Natural killer cell (primary cell): ENCODE measurements at regions not wholly inside any gene's neighbourhood (a gene's known extent, or its start where the extent isn't known, plus 50 kb on each side); places are given as distances from the start of the nearest gene placed in this dataset.

Experiments used
- ATAC-seq, 3 donors: fragments of 150-1000 bp in 2 of 3; fragments of 200-7000 bp in 1 of 3; cut with Tn5 transposase; 1 replicate in 1 of 3; 2 replicates in 2 of 3; pipeline ENCODE4 v1.10.0; 2021; ENCODE audit warnings: mild to moderate bottlenecking in 2 of 3, moderate library complexity in 2 of 3
- DNase-seq, 2 donors: peaks; one replicate each; pipeline versions ENCODE4 v3.0.0 to v3.0.0-alpha.2; 2013 to 2021; ENCODE audit warnings: mixed read lengths in 1 of 2
- H3K27ac ChIP-seq: one replicate; pipeline ENCODE4 v1.5.1; 2013; ENCODE audit warnings: mild to moderate bottlenecking, low read length
- H3K27me3 ChIP-seq: one replicate; pipeline ENCODE4 v1.6.1; 2013; ENCODE audit warnings: low read length; ENCODE audit not compliant: control insufficient read depth, insufficient read depth
- H3K36me3 ChIP-seq: one replicate; pipeline ENCODE4 v1.6.1; 2013; ENCODE audit warnings: low read length; ENCODE audit not compliant: control insufficient read depth, insufficient read depth
- H3K4me1 ChIP-seq: one replicate; pipeline ENCODE4 v1.6.1; 2013; ENCODE audit warnings: low read length; ENCODE audit not compliant: control insufficient read depth, insufficient read depth
- H3K4me3 ChIP-seq: one replicate; pipeline ENCODE4 v1.5.1; 2013; ENCODE audit warnings: low read length
- H3K9me3 ChIP-seq: one replicate; pipeline ENCODE4 v1.6.1; 2013; ENCODE audit warnings: low read length; ENCODE audit not compliant: control insufficient read depth, insufficient read depth
- H3K27ac Mint-ChIP-seq, 2 donors: one replicate each; pipeline ENCODE4 v1.8.0; 2022; ENCODE audit warnings: mild to moderate bottlenecking in 2 of 2, mixed read lengths in 2 of 2, moderate library complexity in 1 of 2
- H3K27me3 Mint-ChIP-seq, 2 donors: one replicate each; pipeline ENCODE4 v1.8.0; 2022; ENCODE audit warnings: low read depth in 2 of 2, mixed read lengths in 2 of 2
- H3K36me3 Mint-ChIP-seq: one replicate; pipeline ENCODE4 v1.8.0; 2022; ENCODE audit warnings: mixed read lengths
- H3K4me1 Mint-ChIP-seq, 2 donors: one replicate each; pipeline ENCODE4 v1.8.0; 2022; ENCODE audit warnings: mixed read lengths in 2 of 2
- H3K4me3 Mint-ChIP-seq: one replicate; pipeline ENCODE4 v1.8.0; 2022; ENCODE audit warnings: mild to moderate bottlenecking, moderate library complexity, mixed read lengths
- H3K9me3 Mint-ChIP-seq, 2 donors: one replicate each; pipeline ENCODE4 v1.8.0; 2022; ENCODE audit warnings: mixed read lengths in 2 of 2
- CTCF ChIP-seq: fragments of 200-600 bp; IDR thresholded peaks from one replicate; pipeline ENCODE4 v1.8.0; 2022; ENCODE audit warnings: antibody characterized with exemption
- WGBS: methylation state at CpG from one replicate; pipeline ENCODE4 v1.1.7; 2013; ENCODE audit warnings: missing lambda C conversion rate; ENCODE audit not compliant: insufficient coverage; 5-methylcytosine and 5-hydroxymethylcytosine counted together
- intact Hi-C: fragments of 100-400 bp; cut with micrococcal nuclease; formaldehyde crosslinking; loops from one replicate; pipeline ENCODE4 v1.14.2; 2022

- H3K4me3 Mint-ChIP-seq, result no peak overlapping the region
- H3K9me3 ChIP-seq, result peaks cover 3% of the 10 kb centered on the region
- no peak overlapping the region for H3K4me3 ChIP-seq
- no peaks in the 10 kb centered on the region for H3K27me3 ChIP-seq
- ATAC-seq (no peak), DNase-seq (no peak)
- intact Hi-C loops, result no loop called here
- peaks cover 17 to 19% of the 10 kb centered on the region in 2 donors for H3K9me3 Mint-ChIP-seq
- no peaks in the 10 kb centered on the region for H3K4me1 Mint-ChIP-seq
- no peak for TF ChIP-seq CTCF
- H3K36me3 Mint-ChIP-seq, result peaks cover 7% of the 10 kb centered on the region
- H3K4me1 ChIP-seq, result no peaks in the 10 kb centered on the region
- no peaks in the 10 kb centered on the region for H3K36me3 ChIP-seq
- H3K27ac Mint-ChIP-seq, result no peak overlapping the region
- no peak overlapping the region for H3K27ac ChIP-seq
- H3K27me3 Mint-ChIP-seq, result no peaks in the 10 kb centered on the region
- WGBS, result no CpG with 5 or more reads among the region's 1 CpG
Measured at GRCh38 chr4:111388561-111388960, 756.7 kb upstream of the FAM241A start.

- DNase-seq, result no peak
- H3K27me3 Mint-ChIP-seq, result no peaks in the 10 kb centered on the region
- 79% methylated on average over 6 of the region's 6 CpGs for WGBS
Measured at GRCh38 chr4:111391829-111392228, 753.4 kb upstream of the FAM241A start.

GRCh38 chr4:111393781-111394180, 751.5 kb upstream of the FAM241A start:
- no peak overlapping the region for H3K4me3 ChIP-seq
- H3K4me3 Mint-ChIP-seq, result no peak overlapping the region
- DNase-seq, result no peak
- no peaks in the 10 kb centered on the region for H3K9me3 ChIP-seq
- intact Hi-C loops, result no loop called here
- no peaks in the 10 kb centered on the region for H3K4me1 Mint-ChIP-seq
- no peak overlapping the region for H3K27ac Mint-ChIP-seq
- H3K27ac ChIP-seq, result no peak overlapping the region
- peaks cover 17 to 24% of the 10 kb centered on the region in 2 donors for H3K9me3 Mint-ChIP-seq
- no peak for TF ChIP-seq CTCF
- no peaks in the 10 kb centered on the region for H3K36me3 Mint-ChIP-seq
- H3K27me3 ChIP-seq, result no peaks in the 10 kb centered on the region
- no peaks in the 10 kb centered on the region for H3K27me3 Mint-ChIP-seq
- no peaks in the 10 kb centered on the region for H3K36me3 ChIP-seq
- no peak for ATAC-seq
- no peaks in the 10 kb centered on the region for H3K4me1 ChIP-seq
- WGBS, result no CpG with 5 or more reads among the region's 1 CpG

More at GRCh38 chr4:111391829-111392228, 753.4 kb upstream of the FAM241A start:
- Histone ChIP-seq H3K4me3 (no peak overlapping the region), H3K9me3 (peaks cover under 1% of the 10 kb centered on the region), H3K36me3 (no peaks in the 10 kb centered on the region), H3K27me3 (no peaks in the 10 kb centered on the region), H3K27ac (no peak overlapping the region), H3K4me1 (no peaks in the 10 kb centered on the region)
- peaks cover 13 to 18% of the 10 kb centered on the region in 2 donors for H3K9me3 Mint-ChIP-seq
- H3K36me3 Mint-ChIP-seq, result no peaks in the 10 kb centered on the region
- no peaks in the 10 kb centered on the region for H3K4me1 Mint-ChIP-seq
- TF ChIP-seq CTCF, result no peak
- no peak overlapping the region for H3K27ac Mint-ChIP-seq
- intact Hi-C loops, result no loop called here
- ATAC-seq, result no peak
- no peak overlapping the region for H3K4me3 Mint-ChIP-seq

- no peak for TF ChIP-seq CTCF
- Mint-ChIP-seq H3K9me3 (peaks cover 7 to 12% of the 10 kb centered on the region in 2 donors), H3K4me3 (no peak overlapping the region), H3K4me1 (no peaks in the 10 kb centered on the region), H3K36me3 (no peaks in the 10 kb centered on the region), H3K27me3 (no peaks in the 10 kb centered on the region), H3K27ac (no peak overlapping the region)
- Histone ChIP-seq H3K4me3 (no peak overlapping the region), H3K4me1 (no peaks in the 10 kb centered on the region), H3K27me3 (no peaks in the 10 kb centered on the region), H3K9me3 (no peaks in the 10 kb centered on the region), H3K36me3 (no peaks in the 10 kb centered on the region), H3K27ac (no peak overlapping the region)
- ATAC-seq, result no peak
- intact Hi-C loops, result no loop called here
- DNase-seq, result no peak
- 84% methylated on average over 4 of the region's 5 CpGs for WGBS
Measured at GRCh38 chr4:111398906-111399330, 746.3 kb upstream of the FAM241A start.
